IMR-90 (cell line): ENCODE measurements at regions not wholly inside any gene's neighbourhood (a gene's known extent, or its start where the extent isn't known, plus 50 kb on each side); places are given as distances from the start of the nearest gene placed in this dataset.
"Not testable (repeated sequence)": the region's sequence is repeated elsewhere in the genome, so short reads cannot be mapped to it uniquely, and the experiment has no call there.

Source experiments
- CEBPB ChIP-seq: IDR thresholded peaks from 2 replicates; pipeline ENCODE4 v1.6.1; 2012; ENCODE audit warnings: low read depth, low read length, improper control_type of control experiment
- CHD1 ChIP-seq: IDR thresholded peaks from 2 replicates; pipeline ENCODE4 v1.6.1; 2012; ENCODE audit warnings: low read depth, low read length, improper control_type of control experiment
- FOS ChIP-seq: fragments of 150-350 bp; IDR thresholded peaks from 2 replicates; pipeline ENCODE4 v1.6.1; 2016; ENCODE audit warnings: low read depth, low read length
- MAFK ChIP-seq: IDR thresholded peaks from 2 replicates; pipeline ENCODE4 v1.6.1; 2012; ENCODE audit warnings: low read depth, low read length, improper control_type of control experiment
- MAZ ChIP-seq: IDR thresholded peaks from 2 replicates; pipeline ENCODE4 v1.6.1; 2012; ENCODE audit warnings: low read depth, mild to moderate bottlenecking, low read length, improper control_type of control experiment, moderate library complexity, borderline replicate concordance
- MXI1 ChIP-seq: IDR thresholded peaks from 2 replicates; pipeline ENCODE4 v1.6.1; 2012; ENCODE audit warnings: low read depth, mild to moderate bottlenecking, low read length, moderate library complexity, borderline replicate concordance
- POLR2A ChIP-seq: IDR thresholded peaks from 2 replicates; pipeline ENCODE4 v1.6.1; 2012; ENCODE audit warnings: mild to moderate bottlenecking, low read depth, low read length
- RAD21 ChIP-seq: IDR thresholded peaks from 2 replicates; pipeline ENCODE4 v1.6.1; 2012; ENCODE audit warnings: low read length, improper control_type of control experiment
- RCOR1 ChIP-seq: IDR thresholded peaks from 2 replicates; pipeline ENCODE4 v1.6.1; 2012; ENCODE audit warnings: mild to moderate bottlenecking, low read length, improper control_type of control experiment; ENCODE audit not compliant: insufficient replicate concordance
- RFX5 ChIP-seq: IDR thresholded peaks from 2 replicates; pipeline ENCODE4 v1.8.0; 2012; ENCODE audit warnings: low read depth, mild to moderate bottlenecking, low read length, moderate library complexity
- SMC3 ChIP-seq: fragments of 150-350 bp; IDR thresholded peaks from 2 replicates; pipeline ENCODE4 v1.6.1; 2016; ENCODE audit warnings: low read depth, mild to moderate bottlenecking, antibody characterized with exemption, low read length, moderate library complexity
- TF ChIP-seq, protein P1 (sequence below): conservative IDR thresholded peaks from 2 replicates; pipeline ENCODE4 v1.5.1; 2012; ENCODE audit warnings: mild to moderate bottlenecking, low read depth, low read length, improper control_type of control experiment
- TF ChIP-seq, protein P2 (sequence below): fragments of 150-350 bp; IDR thresholded peaks from 2 replicates; pipeline ENCODE4 v1.6.1; 2016; ENCODE audit warnings: low read depth, mild to moderate bottlenecking, low read length, moderate library complexity, borderline replicate concordance

DNA sequence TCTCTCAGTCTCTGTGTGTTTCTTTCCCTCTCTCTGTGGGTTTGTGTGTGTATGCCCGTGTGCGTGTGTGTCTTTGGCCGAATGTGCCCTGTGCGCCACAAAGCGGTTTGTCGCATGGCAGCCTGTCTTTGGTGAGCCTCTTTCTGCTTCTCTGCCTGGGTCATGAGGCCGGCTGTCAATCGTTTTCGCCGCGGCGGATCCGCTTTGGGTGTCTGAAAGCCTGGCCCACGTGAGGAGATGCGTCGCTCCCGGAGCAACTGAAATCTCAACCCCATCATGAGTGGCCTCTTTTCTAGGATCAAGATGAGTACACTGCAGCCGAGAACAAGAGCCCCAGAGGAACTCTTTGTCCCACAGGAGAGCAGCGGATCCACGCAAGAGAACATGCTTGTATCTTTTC, 98.6 kb upstream of the FOXD4L5 start:
- TF ChIP-seq, protein P1, sequence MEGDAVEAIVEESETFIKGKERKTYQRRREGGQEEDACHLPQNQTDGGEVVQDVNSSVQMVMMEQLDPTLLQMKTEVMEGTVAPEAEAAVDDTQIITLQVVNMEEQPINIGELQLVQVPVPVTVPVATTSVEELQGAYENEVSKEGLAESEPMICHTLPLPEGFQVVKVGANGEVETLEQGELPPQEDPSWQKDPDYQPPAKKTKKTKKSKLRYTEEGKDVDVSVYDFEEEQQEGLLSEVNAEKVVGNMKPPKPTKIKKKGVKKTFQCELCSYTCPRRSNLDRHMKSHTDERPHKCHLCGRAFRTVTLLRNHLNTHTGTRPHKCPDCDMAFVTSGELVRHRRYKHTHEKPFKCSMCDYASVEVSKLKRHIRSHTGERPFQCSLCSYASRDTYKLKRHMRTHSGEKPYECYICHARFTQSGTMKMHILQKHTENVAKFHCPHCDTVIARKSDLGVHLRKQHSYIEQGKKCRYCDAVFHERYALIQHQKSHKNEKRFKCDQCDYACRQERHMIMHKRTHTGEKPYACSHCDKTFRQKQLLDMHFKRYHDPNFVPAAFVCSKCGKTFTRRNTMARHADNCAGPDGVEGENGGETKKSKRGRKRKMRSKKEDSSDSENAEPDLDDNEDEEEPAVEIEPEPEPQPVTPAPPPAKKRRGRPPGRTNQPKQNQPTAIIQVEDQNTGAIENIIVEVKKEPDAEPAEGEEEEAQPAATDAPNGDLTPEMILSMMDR: not testable (repeated sequence)
- TF ChIP-seq MAFK, MAZ, POLR2A, RCOR1, FOS, RAD21, SMC3, CEBPB, RFX5, MXI1, CHD1: not testable (repeated sequence)
- TF ChIP-seq, protein P2, sequence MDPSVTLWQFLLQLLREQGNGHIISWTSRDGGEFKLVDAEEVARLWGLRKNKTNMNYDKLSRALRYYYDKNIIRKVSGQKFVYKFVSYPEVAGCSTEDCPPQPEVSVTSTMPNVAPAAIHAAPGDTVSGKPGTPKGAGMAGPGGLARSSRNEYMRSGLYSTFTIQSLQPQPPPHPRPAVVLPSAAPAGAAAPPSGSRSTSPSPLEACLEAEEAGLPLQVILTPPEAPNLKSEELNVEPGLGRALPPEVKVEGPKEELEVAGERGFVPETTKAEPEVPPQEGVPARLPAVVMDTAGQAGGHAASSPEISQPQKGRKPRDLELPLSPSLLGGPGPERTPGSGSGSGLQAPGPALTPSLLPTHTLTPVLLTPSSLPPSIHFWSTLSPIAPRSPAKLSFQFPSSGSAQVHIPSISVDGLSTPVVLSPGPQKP: not testable (repeated sequence)
